ENCODE measurements at regions not wholly inside any gene's neighbourhood (a gene's known extent, or its start where the extent isn't known, plus 50 kb on each side); places are given as distances from the start of the nearest gene placed in this dataset.

GRCh38 chr4:126856906-126857305 lies 775.9 kb upstream of the INTU start:
- TF ChIP-seq CTCF (IDR thresholded peaks at IDR 0.05; ENCODE audit: insufficient read depth, low read length) (no peak), POLR2AphosphoS5 (IDR thresholded peaks at IDR 0.05; ENCODE audit: low read depth) (no peak), SPI1 (IDR thresholded peaks at IDR 0.05; ENCODE audit: borderline replicate concordance, low read depth) (no peak), GABPA (IDR thresholded peaks at IDR 0.05; ENCODE audit: low read depth) (no peak)
- TF ChIP-seq, protein P1, sequence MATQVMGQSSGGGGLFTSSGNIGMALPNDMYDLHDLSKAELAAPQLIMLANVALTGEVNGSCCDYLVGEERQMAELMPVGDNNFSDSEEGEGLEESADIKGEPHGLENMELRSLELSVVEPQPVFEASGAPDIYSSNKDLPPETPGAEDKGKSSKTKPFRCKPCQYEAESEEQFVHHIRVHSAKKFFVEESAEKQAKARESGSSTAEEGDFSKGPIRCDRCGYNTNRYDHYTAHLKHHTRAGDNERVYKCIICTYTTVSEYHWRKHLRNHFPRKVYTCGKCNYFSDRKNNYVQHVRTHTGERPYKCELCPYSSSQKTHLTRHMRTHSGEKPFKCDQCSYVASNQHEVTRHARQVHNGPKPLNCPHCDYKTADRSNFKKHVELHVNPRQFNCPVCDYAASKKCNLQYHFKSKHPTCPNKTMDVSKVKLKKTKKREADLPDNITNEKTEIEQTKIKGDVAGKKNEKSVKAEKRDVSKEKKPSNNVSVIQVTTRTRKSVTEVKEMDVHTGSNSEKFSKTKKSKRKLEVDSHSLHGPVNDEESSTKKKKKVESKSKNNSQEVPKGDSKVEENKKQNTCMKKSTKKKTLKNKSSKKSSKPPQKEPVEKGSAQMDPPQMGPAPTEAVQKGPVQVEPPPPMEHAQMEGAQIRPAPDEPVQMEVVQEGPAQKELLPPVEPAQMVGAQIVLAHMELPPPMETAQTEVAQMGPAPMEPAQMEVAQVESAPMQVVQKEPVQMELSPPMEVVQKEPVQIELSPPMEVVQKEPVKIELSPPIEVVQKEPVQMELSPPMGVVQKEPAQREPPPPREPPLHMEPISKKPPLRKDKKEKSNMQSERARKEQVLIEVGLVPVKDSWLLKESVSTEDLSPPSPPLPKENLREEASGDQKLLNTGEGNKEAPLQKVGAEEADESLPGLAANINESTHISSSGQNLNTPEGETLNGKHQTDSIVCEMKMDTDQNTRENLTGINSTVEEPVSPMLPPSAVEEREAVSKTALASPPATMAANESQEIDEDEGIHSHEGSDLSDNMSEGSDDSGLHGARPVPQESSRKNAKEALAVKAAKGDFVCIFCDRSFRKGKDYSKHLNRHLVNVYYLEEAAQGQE (IDR thresholded peaks at IDR 0.05; ENCODE audit: insufficient replicate concordance, low read depth), result no peak

All from HL-60 (cell line).